GM23248 (cell line): ENCODE measurements at regions not wholly inside any gene's neighbourhood (a gene's known extent, or its start where the extent isn't known, plus 50 kb on each side); places are given as distances from the start of the nearest gene placed in this dataset.

Source experiments
- EZH2 ChIP-seq: fragments of 200-600 bp; sonication (generic); IDR thresholded peaks from 2 replicates; pipeline ENCODE4 v1.6.1; 2018; ENCODE audit warnings: antibody characterized with exemption, mild to moderate bottlenecking; ENCODE audit not compliant: insufficient read depth, poor library complexity, severe bottlenecking
- EZH2phosphoT487 ChIP-seq: fragments of 200-600 bp; sonication (generic); IDR thresholded peaks from 2 replicates; pipeline ENCODE4 v1.6.1; 2018; ENCODE audit warnings: antibody characterized with exemption, moderate library complexity, mild to moderate bottlenecking, low read depth; ENCODE audit not compliant: insufficient read depth

DNA sequence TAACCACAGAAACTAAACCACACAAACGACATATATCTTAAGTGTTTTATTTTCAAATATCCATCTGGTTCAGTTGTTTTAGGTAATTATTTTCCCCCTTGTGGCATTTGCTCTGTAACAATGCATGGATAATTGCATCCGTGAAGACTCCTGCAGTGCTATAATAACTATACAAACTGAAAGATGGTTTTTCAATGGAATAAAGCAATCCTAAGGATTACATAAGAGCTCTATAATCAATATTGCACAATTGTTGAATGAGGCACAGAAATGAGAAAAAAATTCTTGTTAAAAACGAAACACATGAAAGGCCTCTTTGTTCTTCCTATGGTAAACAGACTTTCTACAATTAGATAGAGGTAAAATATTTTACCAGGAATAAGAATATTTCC lies 446.0 kb upstream of the EPHA3 start:
- no peak for TF ChIP-seq EZH2
- no peak for TF ChIP-seq EZH2phosphoT487
